Stimulated activated memory B cell treated with anti-CD40 and anti-IgM and Interleukin-4, amounts not matched to agents 10 μg/mL and 1 μg/mL and 100 μg/mL, for 72 hours (primary cell): ENCODE measurements at regions not wholly inside any gene's neighbourhood (a gene's known extent, or its start where the extent isn't known, plus 50 kb on each side); places are given as distances from the start of the nearest gene placed in this dataset.

Experiments used
- ATAC-seq: fragments of 150-1000 bp; cut with Tn5 transposase; 2 replicates; pipeline ENCODE4 v1.10.0; 2021
- H3K27ac Mint-ChIP-seq: one replicate; pipeline ENCODE4 v1.8.0; 2022; ENCODE audit warnings: mild to moderate bottlenecking, mixed read lengths
- H3K27me3 Mint-ChIP-seq: one replicate; pipeline ENCODE4 v1.8.0; 2022; ENCODE audit warnings: mixed read lengths
- H3K36me3 Mint-ChIP-seq: one replicate; pipeline ENCODE4 v1.8.0; 2022; ENCODE audit warnings: mixed read lengths
- H3K4me1 Mint-ChIP-seq: one replicate; pipeline ENCODE4 v1.8.0; 2022; ENCODE audit warnings: mixed read lengths
- H3K4me3 Mint-ChIP-seq: one replicate; pipeline ENCODE4 v1.8.0; 2022; ENCODE audit warnings: mild to moderate bottlenecking, moderate library complexity, mixed read lengths
- H3K9me3 Mint-ChIP-seq: one replicate; pipeline ENCODE4 v1.8.0; 2022; ENCODE audit warnings: mixed read lengths

DNA sequence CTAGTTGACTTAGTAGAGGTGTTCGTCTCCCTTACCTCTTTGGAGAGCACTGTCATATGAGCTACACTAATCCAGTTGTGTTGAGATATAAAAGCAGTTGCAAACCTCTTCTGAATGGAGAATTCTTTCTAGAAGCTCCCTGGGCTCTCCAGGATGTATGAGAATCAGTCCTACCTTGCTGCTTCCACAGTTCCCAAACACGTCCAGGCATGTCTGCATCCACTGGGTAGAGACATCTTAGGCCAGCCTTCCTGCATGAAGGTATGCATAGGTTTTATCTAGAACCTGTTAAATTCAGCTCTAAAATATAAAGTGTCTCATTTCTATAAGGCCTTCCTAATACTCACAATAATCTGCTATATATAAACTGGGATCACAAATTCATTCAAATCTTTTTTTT is 297.7 kb downstream of the CDC5L start:
- H3K4me3 Mint-ChIP-seq, result no peak overlapping the region
- H3K36me3 Mint-ChIP-seq, result no peaks in the 10 kb centered on the region
- no peak overlapping the region for H3K27ac Mint-ChIP-seq
- no peaks in the 10 kb centered on the region for H3K4me1 Mint-ChIP-seq
- H3K27me3 Mint-ChIP-seq, result peaks cover 18% of the 10 kb centered on the region
- H3K9me3 Mint-ChIP-seq, result peaks cover 3% of the 10 kb centered on the region
- ATAC-seq, result no peak

DNA sequence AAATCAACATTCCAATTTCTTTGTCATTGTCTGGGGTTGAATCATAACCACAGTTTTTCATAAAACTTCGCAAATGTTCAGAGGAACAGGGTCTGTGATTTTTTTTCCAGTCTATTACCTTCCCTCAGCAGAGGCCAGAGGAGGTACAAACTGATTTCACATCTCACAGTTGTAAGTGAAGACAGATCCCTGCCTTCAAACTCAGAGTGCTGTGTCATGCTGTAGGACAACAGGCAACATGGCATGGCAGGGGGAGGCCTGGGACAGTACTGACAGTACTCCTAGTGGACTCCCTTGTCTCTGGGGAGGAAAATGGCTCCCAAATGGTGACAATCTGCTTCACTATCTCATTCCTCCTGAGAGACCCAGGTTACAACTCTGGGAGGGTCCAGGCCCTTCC is 308.6 kb downstream of the CDC5L start:
- no peak overlapping the region for H3K27ac Mint-ChIP-seq
- no peak for ATAC-seq
- no peaks in the 10 kb centered on the region for H3K36me3 Mint-ChIP-seq
- no peak overlapping the region for H3K4me3 Mint-ChIP-seq
- H3K9me3 Mint-ChIP-seq, result no peaks in the 10 kb centered on the region
- H3K27me3 Mint-ChIP-seq, result peaks cover 3% of the 10 kb centered on the region
- H3K4me1 Mint-ChIP-seq, result no peaks in the 10 kb centered on the region

DNA sequence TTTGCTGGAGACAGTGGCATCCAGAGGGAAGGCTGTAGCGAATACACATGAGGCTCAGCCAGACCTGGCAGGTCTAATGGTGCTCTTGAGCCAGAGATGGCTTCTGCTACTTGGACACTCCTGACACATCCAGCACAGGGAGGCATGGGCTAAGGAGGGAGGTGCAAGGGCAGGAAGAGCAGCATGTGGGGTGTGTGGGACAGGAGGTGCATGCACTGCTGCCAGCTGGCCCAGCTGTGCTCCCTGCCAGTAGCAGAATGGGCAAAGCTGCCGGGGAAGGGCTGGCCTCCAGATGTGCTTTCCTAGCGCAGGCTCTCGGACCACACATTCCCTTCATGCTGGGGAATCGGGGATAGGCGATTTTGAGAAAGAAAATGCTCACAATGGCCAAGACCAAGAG is 309.2 kb downstream of the CDC5L start:
- ATAC-seq, result no peak
- Mint-ChIP-seq H3K4me1 (no peaks in the 10 kb centered on the region), H3K36me3 (no peaks in the 10 kb centered on the region), H3K27ac (no peak overlapping the region), H3K27me3 (peaks cover 9% of the 10 kb centered on the region), H3K4me3 (no peak overlapping the region), H3K9me3 (no peaks in the 10 kb centered on the region)

DNA sequence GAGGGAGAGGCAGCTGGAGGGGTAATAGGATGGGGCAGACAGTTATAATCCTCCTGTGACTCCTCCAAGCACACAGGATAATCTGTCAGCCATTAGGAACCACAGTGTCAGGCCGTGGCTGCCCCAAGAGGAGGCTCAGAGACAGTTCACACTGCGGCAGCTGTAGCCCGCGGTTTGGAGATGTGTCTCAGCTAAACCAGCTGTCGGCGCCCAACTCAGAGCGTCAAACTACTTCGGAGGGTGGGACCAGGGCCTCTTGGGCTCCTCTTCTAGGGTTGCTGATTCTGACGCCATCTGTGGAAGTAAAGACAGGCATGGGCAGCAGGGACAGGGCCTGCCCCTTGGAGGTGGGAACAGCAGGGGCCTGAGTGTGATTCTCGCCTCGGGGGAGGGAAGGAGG is 309.8 kb downstream of the CDC5L start:
- Mint-ChIP-seq H3K9me3 (no peaks in the 10 kb centered on the region), H3K27ac (no peak overlapping the region), H3K4me3 (no peak overlapping the region), H3K36me3 (no peaks in the 10 kb centered on the region), H3K4me1 (no peaks in the 10 kb centered on the region), H3K27me3 (peaks cover 9% of the 10 kb centered on the region)
- ATAC-seq, result no peak

DNA sequence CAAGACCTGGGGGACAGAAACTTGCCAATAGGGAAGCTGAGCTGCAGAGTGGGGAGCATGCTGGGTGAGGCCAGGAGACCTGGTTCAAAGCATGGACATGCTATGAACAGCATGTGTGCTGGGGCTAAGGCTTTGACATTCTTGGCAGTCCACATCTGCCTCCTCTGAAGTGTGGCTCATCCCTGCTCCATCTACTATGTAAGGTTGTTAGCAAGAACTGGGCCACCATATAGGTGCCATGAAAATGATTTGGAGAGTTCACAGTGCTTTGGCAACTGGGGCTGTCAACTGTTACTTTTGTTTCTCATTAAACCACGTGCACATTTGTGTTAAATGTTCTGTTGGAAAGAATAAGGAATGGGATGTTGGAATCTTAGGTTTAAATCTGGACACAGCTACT is 311.1 kb downstream of the CDC5L start:
- ATAC-seq, result peak; percentile 22
- no peak overlapping the region for H3K4me3 Mint-ChIP-seq
- H3K36me3 Mint-ChIP-seq, result no peaks in the 10 kb centered on the region
- peaks cover 9% of the 10 kb centered on the region for H3K27me3 Mint-ChIP-seq
- no peak overlapping the region for H3K27ac Mint-ChIP-seq
- H3K9me3 Mint-ChIP-seq, result no peaks in the 10 kb centered on the region
- peaks cover under 1% of the 10 kb centered on the region for H3K4me1 Mint-ChIP-seq

DNA sequence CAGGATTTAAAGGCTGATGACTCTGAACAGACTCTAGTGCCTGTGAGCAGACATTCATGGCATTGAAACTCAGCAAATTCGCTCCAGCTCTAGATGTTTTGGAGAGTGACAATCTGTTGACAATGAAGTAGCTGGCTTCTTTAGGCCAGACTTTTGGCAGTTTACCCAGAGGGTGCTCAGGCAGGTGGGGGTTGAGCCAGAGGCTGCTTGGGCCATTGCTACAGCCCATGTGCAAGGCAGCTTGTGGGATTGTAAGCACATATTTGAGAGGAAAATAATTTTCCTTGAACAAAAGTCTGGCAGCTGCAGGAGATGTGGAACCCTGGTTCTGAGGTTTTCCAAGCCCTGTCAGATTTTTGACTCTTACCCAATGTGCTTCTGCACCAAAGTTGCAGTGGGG is 311.6 kb downstream of the CDC5L start:
- H3K4me1 Mint-ChIP-seq, result peaks cover 5% of the 10 kb centered on the region
- H3K36me3 Mint-ChIP-seq, result no peaks in the 10 kb centered on the region
- no peaks in the 10 kb centered on the region for H3K9me3 Mint-ChIP-seq
- H3K27me3 Mint-ChIP-seq, result peaks cover 9% of the 10 kb centered on the region
- no peak overlapping the region for H3K27ac Mint-ChIP-seq
- no peak for ATAC-seq
- no peak overlapping the region for H3K4me3 Mint-ChIP-seq

DNA sequence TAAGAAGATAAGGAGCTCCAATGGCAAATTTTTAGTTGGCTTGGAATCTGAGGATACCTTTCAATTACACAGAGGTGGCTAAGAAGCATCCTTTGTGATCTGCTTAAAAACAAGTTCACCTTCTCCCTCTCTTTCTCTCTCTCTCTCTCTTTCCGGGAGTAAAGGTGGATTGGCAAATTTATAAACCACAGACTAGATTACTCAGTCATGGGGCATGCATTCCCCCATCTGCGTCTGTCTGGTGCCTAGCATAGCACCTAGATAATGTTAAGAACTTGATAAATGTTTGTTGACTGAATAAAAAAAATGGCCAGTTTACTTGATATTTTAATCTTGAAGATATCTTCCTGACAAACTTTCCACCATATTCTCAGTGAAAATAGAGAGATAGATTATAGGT is 312.3 kb downstream of the CDC5L start:
- ATAC-seq, result no peak
- Mint-ChIP-seq H3K27me3 (peaks cover 9% of the 10 kb centered on the region), H3K4me3 (no peak overlapping the region), H3K27ac (no peak overlapping the region), H3K36me3 (no peaks in the 10 kb centered on the region), H3K9me3 (no peaks in the 10 kb centered on the region), H3K4me1 (peaks cover 9% of the 10 kb centered on the region)

DNA sequence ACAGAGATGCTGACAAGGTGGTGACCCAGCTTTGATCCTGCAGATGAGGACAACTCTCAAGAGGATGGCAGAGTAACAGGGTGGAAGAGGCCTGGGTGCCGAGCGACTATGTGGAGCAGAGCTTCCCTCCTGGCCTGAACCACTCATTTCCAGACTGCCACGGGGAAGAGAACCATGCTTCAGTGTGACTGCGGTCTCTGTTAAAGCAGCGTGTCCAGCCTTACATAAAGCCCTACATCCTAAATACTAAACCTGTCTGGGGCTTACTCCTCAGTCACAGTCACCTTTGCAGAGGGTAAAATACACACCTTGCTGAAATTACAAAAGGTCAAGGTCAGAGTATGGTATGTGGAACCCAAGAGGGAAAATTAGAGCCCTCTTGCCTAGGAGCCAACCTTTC is 312.9 kb downstream of the CDC5L start:
- Mint-ChIP-seq H3K27me3 (peaks cover 9% of the 10 kb centered on the region), H3K4me1 (peaks cover 9% of the 10 kb centered on the region), H3K27ac (no peak overlapping the region), H3K4me3 (no peak overlapping the region), H3K36me3 (no peaks in the 10 kb centered on the region), H3K9me3 (no peaks in the 10 kb centered on the region)
- no peak for ATAC-seq

DNA sequence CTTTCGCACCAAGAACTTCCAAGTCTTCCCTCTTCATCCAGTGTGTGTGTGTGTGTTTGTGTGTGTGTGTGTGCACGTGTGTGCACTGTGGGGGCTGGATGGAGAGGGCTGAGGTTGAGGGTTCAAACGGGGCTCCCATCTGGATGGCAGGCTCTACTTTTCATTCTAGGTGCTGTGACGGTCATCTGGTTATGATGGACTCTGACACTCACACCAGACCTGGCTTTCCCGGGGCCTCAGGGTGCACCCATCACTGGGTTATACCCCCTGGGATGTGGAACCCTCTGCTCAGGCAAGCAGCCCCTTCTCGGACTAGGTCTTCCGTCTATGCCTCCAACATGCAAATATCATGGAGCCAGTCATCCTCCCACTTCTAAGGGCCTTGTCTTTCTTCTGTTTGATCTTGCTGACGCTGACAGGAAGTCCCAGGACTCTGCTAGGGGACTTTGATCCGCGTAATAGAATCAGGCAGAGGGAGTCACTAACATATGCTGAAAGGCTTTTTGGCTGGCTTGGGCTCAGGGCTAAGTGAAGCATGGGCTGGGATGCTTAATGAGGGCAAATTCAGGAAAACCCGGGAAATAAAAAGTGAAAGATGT is 313.6 kb downstream of the CDC5L start:
- no peak overlapping the region for H3K27ac Mint-ChIP-seq
- no peaks in the 10 kb centered on the region for H3K9me3 Mint-ChIP-seq
- no peak for ATAC-seq
- H3K4me1 Mint-ChIP-seq, result peaks cover 9% of the 10 kb centered on the region
- H3K36me3 Mint-ChIP-seq, result no peaks in the 10 kb centered on the region
- peaks cover 9% of the 10 kb centered on the region for H3K27me3 Mint-ChIP-seq
- H3K4me3 Mint-ChIP-seq, result no peak overlapping the region

DNA sequence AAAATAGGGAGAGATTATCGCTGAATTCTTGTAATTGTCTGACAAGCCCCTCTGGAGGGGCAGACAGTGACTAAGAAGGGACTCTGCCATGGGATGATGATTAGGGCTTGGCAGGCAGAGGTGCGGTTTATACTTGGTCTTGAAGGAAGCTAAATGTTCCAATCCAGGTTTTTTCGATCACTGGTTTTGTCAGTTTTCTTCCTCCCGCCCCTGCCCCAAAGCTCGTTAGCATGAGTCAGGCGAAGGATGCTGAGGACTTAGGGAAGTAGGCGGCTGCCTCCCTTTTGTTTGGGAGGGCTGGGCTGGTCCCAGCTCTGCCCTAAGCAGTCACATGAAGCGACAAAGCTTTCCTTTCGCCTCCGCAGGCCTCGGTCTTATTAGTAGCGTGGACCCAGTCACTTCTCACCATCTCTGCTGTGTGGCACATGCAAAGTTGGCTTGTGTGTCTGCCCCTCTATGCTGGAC is 314.2 kb downstream of the CDC5L start:
- no peak for ATAC-seq
- H3K9me3 Mint-ChIP-seq, result no peaks in the 10 kb centered on the region
- no peak overlapping the region for H3K4me3 Mint-ChIP-seq
- H3K27ac Mint-ChIP-seq, result no peak overlapping the region
- H3K27me3 Mint-ChIP-seq, result peaks cover 9% of the 10 kb centered on the region
- peaks cover 9% of the 10 kb centered on the region for H3K4me1 Mint-ChIP-seq
- no peaks in the 10 kb centered on the region for H3K36me3 Mint-ChIP-seq

DNA sequence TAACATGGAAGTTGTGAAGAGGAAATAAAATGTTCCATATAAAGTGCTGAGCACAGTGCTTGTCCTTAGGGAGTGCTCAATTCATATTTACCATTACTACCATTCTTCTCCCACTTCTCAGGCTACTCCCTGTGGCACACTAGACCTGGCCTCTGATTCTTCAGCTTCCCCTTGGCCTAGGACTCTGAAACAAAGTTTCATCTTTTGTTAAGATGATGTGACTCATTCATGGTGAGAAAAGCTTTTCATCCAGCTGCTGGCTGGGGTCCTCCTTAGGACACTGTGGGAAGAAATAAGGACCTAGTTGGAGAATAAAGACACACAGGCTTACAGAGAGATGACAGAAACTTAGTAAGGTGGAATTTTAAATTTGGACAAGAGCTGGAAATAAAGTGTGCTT is 314.8 kb downstream of the CDC5L start:
- Mint-ChIP-seq H3K4me3 (no peak overlapping the region), H3K27ac (no peak overlapping the region), H3K36me3 (no peaks in the 10 kb centered on the region), H3K9me3 (no peaks in the 10 kb centered on the region), H3K4me1 (peaks cover 9% of the 10 kb centered on the region), H3K27me3 (peaks cover 9% of the 10 kb centered on the region)
- ATAC-seq, result no peak

DNA sequence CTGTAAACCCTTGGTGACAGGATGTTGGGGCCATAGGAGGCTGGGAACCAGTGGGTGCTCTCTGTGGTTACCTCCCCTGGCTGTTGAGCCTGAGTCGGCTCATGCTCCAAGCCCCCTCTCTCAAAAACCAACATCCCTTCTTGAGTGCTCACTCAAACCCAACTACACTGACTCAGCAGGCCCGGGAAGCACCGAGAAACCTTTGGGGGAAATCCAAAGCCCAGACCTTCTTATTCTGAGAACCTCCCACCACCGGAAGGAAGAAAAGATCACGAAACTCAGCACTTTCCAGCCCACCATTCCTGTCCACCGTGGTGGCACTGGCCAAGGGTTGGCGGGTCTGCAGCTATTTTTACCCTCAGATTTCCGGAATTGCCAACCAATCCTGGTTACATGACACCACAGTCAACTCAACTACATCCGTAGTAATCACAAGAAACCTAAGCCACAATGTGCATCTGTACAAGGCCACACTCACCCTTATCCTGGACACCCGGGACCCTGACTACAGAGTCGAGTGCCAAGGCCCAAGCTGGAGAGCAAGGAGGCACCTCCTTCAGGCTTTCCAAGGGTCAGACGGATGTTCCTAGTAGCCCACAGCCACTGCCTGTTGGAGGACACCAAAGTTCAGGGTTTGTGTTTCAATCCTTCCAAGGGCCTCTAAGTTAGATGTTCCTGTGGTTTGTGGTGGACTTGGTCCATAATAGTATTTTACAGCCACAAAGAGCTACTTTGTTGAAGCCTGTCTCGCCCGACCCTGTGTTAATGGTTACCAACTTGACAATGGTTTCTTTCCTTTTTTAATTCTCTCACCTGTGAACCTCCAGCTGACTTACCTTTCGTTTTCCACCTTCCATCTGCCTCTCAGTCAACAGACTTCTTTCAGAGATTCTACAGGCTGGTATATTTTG is 317.0 kb downstream of the CDC5L start:
- ATAC-seq, result peak; percentile 66
- peaks cover 9% of the 10 kb centered on the region for H3K4me1 Mint-ChIP-seq
- H3K4me3 Mint-ChIP-seq, result no peak overlapping the region
- peaks cover 9% of the 10 kb centered on the region for H3K27me3 Mint-ChIP-seq
- peaks cover 4% of the 10 kb centered on the region for H3K9me3 Mint-ChIP-seq
- no peaks in the 10 kb centered on the region for H3K36me3 Mint-ChIP-seq
- H3K27ac Mint-ChIP-seq, result no peak overlapping the region

DNA sequence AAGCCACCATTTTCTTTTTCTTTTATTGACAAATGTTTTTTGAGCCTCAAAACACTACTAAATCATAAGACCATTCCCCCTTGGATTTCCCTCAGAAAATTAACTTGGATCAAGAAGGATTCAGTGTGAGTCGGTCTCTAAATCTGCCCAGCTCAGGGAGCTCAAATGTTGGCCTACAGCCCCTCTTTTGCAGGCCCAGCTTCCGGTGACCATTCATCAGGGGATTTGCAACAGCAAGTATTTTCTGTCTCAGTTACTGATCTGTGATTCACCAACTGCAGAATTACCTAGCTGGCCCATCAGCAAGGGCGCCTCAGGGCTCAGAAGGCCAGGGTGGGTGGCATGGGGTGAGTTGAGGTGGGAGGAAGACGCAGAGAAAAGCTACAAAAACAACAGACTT is 318.1 kb downstream of the CDC5L start:
- Mint-ChIP-seq H3K36me3 (no peaks in the 10 kb centered on the region), H3K4me1 (peaks cover 9% of the 10 kb centered on the region), H3K4me3 (no peak overlapping the region), H3K9me3 (peaks cover 4% of the 10 kb centered on the region), H3K27ac (no peak overlapping the region), H3K27me3 (peaks cover 9% of the 10 kb centered on the region)
- no peak for ATAC-seq

DNA sequence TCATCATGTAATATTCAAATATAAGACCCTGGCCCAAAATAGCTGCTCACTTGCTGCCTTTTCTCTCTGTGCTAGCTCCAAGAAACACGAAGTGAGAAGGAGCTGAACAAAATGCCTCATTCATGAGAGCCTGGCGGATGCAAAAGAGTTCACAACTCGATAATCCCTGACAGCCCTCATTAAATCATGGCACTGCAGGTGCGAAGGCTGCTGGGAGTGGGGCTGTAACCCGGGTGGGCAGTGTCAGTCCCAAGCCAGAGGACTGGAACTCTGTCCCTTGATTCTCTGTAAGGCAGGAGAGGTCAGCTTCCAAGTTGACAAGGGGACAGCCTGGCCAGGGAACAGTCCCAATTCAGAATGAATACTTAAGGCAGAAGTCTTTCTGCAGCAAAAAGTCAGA is 318.5 kb downstream of the CDC5L start:
- peaks cover 4% of the 10 kb centered on the region for H3K9me3 Mint-ChIP-seq

DNA sequence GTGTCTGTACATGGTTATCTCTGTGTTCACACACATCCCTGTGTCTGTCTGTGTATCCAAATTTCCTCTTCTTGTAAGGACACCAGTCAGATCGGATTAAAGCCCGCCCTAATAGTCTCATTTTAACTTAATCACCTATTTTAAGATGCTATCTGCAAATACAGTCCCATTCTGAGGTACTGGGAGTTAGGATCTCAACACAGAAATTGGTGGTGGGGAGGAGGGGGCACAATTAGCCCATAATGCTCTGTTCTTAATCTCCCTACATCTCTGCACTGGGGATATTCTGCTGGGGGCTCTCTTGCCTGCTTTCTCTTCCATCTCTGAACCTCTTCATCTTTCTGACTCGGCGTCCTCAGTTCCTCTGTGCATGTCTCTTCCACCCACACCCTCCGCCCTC is 320.7 kb downstream of the CDC5L start:
- Mint-ChIP-seq H3K27ac (no peak overlapping the region), H3K27me3 (no peaks in the 10 kb centered on the region), H3K4me1 (peaks cover 9% of the 10 kb centered on the region), H3K9me3 (peaks cover 4% of the 10 kb centered on the region), H3K4me3 (no peak overlapping the region), H3K36me3 (no peaks in the 10 kb centered on the region)
- no peak for ATAC-seq

More for the DNA sequence above, 318.5 kb downstream of the CDC5L start:
- peaks cover 9% of the 10 kb centered on the region for H3K4me1 Mint-ChIP-seq
- H3K4me3 Mint-ChIP-seq, result no peak overlapping the region
- no peak for ATAC-seq
- H3K36me3 Mint-ChIP-seq, result no peaks in the 10 kb centered on the region
- peaks cover 7% of the 10 kb centered on the region for H3K27me3 Mint-ChIP-seq
- no peak overlapping the region for H3K27ac Mint-ChIP-seq
